GM12878 (cell line): ENCODE measurements at regions not wholly inside any gene's neighbourhood (a gene's known extent, or its start where the extent isn't known, plus 50 kb on each side); places are given as distances from the start of the nearest gene placed in this dataset.

ENCODE experiments used
- ATAC-seq: fragments of 200-7000 bp; cut with Tn5 transposase; 3 replicates; pipeline ENCODE4 v1.9.1; 2020; ENCODE audit warnings: mild to moderate bottlenecking, moderate library complexity
- BruUV-seq: library from RNA; stranded (reverse); fragments of 400-500 nt; replicated peaks from 2 replicates; lab custom pipeline; 2021; lab: Mats Ljungman, UMichigan
- CTCF ChIA-PET: fragments of 300-600 bp; sonication (Branson Sonifier 250); formaldehyde crosslinking; extraction: SDS; loops from one replicate; lab custom pipeline; 2021; ENCODE audit warnings: inconsistent platforms; lab: Yijun Ruan, JAX
- POLR2A ChIA-PET: fragments of 350-600 bp; formaldehyde crosslinking; extraction: SDS; loops from one replicate; lab custom pipeline; 2021; ENCODE audit warnings: inconsistent platforms; lab: Charles Lee
- RAD21 ChIA-PET: fragments of 300-600 bp; sonication (Branson Sonifier 250); formaldehyde crosslinking; loops from one replicate; lab custom pipeline; 2023; ENCODE audit warnings: antibody characterized with exemption; ENCODE audit not compliant: unreplicated experiment; lab: Charles Lee
- SMC1A ChIA-PET: fragments of 300-600 bp; sonication (Branson Sonifier 250); formaldehyde crosslinking; loops from one replicate; lab custom pipeline; 2023; ENCODE audit not compliant: unreplicated experiment, uncharacterized antibody; lab: Charles Lee
- DNase-seq: peaks from one replicate; pipeline ENCODE4 v3.0.0-alpha.2; 2011; ENCODE audit warnings: low read depth, low spot score
- FAIRE-seq: peaks from 3 replicates; lab custom pipeline; 2011; peaks lifted over from hg19 to GRCh38; lab: Jason Lieb, UNC
- H2AFZ ChIP-seq: 2 replicates; pipeline ENCODE4 v1.6.0; 2011; ENCODE audit warnings: low read depth, low read length, control low read depth; ENCODE audit not compliant: control insufficient read depth
- H3K27ac ChIP-seq: 2 replicates; pipeline ENCODE4 v1.5.1; 2011; ENCODE audit warnings: control low read depth; ENCODE audit not compliant: control insufficient read depth, insufficient read depth
- H3K27me3 ChIP-seq, 2 experiments: replicated peaks in 1 of 2; 2 replicates each; pipeline versions ENCODE4 v1.6.0 to v1.6.1; 2011; ENCODE audit warnings: low read length in 1 of 2; ENCODE audit not compliant: control insufficient read depth in 2 of 2, insufficient read depth in 2 of 2
- H3K36me3 ChIP-seq, 2 experiments: 2 replicates each; pipeline ENCODE4 v1.5.1; 2011; ENCODE audit warnings: low read length in 1 of 2; ENCODE audit not compliant: control insufficient read depth in 2 of 2, insufficient read depth in 2 of 2
- H3K4me1 ChIP-seq: 2 replicates; pipeline ENCODE4 v1.6.1; 2011; ENCODE audit warnings: mild to moderate bottlenecking, low read length, moderate library complexity, mixed read lengths; ENCODE audit not compliant: control insufficient read depth, insufficient read depth
- H3K4me2 ChIP-seq: 2 replicates; pipeline ENCODE4 v1.6.0; 2011; ENCODE audit warnings: control low read depth; ENCODE audit not compliant: control insufficient read depth, insufficient read depth
- H3K4me3 ChIP-seq: fragments of 200-600 bp; sonication (generic); 2 replicates; pipeline ENCODE4 v1.5.1; 2016
- H3K79me2 ChIP-seq: 2 replicates; pipeline ENCODE4 v1.6.0; 2011; ENCODE audit warnings: low read length; ENCODE audit not compliant: control insufficient read depth, insufficient read depth
- H3K9ac ChIP-seq: 2 replicates; pipeline ENCODE4 v1.8.0; 2011; ENCODE audit warnings: low read length, control low read depth, mixed read lengths; ENCODE audit not compliant: control insufficient read depth, insufficient read depth
- H3K9me3 ChIP-seq: replicated peaks from 3 replicates; pipeline ENCODE4 v1.5.1; 2011; ENCODE audit warnings: mild to moderate bottlenecking, low read length; ENCODE audit not compliant: control insufficient read depth, insufficient read depth
- H4K20me1 ChIP-seq: 2 replicates; pipeline ENCODE4 v1.6.0; 2011; ENCODE audit not compliant: control insufficient read depth, insufficient read depth
- FOXK2 ChIP-seq: fragments of 450-650 bp; IDR thresholded peaks from 2 replicates; pipeline ENCODE4 v1.6.1; 2017; ENCODE audit warnings: mild to moderate bottlenecking, moderate library complexity
- NFIC ChIP-seq: IDR thresholded peaks from 2 replicates; pipeline ENCODE4 v1.6.1; 2012; ENCODE audit warnings: low read depth, mild to moderate bottlenecking, inconsistent platforms, low read length, moderate library complexity
- RCOR1 ChIP-seq: conservative IDR thresholded peaks from 2 replicates; pipeline ENCODE4 v1.6.1; 2012; ENCODE audit warnings: low read depth, low read length, improper control_type of control experiment
- in situ Hi-C: fragments of 300-500 bp; cut with MboI; formaldehyde crosslinking; loops from 9 replicates; pipeline ENCODE4 v1.14.3; 2018; ENCODE audit warnings: mixed read lengths
- intact Hi-C: fragments of 100-400 bp; cut with micrococcal nuclease; formaldehyde crosslinking; loops from one replicate; pipeline ENCODE4 v1.14.2; 2022; ENCODE audit not compliant: unreplicated experiment
- TF ChIP-seq, protein P1 (sequence below): IDR thresholded peaks from 2 replicates; pipeline ENCODE4 v1.6.1; 2011; ENCODE audit warnings: low read depth, mild to moderate bottlenecking, low read length, moderate library complexity, borderline replicate concordance; ENCODE audit errors: extremely low read depth
- TF ChIP-seq, protein P2 (sequence below): fragments of 450-650 bp; IDR thresholded peaks from 2 replicates; pipeline ENCODE4 v1.6.1; 2017; ENCODE audit warnings: low read depth, mild to moderate bottlenecking, moderate library complexity

DNA sequence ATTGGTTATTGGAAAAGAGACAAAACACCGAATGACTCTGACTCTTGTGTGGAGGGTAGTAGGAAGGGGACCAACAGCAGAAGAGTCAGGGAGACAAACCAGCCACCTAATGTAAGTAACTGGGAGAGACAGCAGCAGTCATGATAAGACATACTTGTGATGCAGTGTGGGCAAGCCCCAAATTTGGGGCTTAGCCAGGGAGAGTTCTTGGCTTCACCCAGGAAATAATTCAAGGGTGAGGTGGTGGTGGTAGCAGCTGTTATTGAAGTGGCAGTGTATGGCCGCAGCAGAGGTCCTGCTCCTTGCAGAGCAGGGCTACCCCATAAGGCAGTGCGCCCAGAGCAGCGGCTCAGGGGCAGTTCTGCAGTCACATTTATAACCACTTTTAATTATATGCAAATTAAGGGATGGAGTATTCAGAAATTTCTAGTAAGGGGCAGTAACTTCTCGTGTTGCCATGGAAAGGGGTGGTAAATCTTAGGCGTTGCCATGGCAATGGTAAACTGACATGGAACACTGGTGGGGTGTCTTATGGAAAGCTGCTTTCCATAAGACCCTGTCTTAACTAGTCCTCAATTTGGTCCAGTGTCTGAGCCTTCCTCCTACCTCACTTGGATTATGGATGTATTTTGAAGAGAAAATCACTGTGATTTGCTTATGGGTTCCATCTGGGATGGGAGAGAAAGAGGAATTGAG lies 317.1 kb downstream of the PHKB start (continued):
- TF ChIP-seq, protein P1, sequence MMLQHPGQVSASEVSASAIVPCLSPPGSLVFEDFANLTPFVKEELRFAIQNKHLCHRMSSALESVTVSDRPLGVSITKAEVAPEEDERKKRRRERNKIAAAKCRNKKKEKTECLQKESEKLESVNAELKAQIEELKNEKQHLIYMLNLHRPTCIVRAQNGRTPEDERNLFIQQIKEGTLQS: no peak
- TF ChIP-seq RCOR1: no peak
- TF ChIP-seq, all 136 proteins: peak for 0

DNA sequence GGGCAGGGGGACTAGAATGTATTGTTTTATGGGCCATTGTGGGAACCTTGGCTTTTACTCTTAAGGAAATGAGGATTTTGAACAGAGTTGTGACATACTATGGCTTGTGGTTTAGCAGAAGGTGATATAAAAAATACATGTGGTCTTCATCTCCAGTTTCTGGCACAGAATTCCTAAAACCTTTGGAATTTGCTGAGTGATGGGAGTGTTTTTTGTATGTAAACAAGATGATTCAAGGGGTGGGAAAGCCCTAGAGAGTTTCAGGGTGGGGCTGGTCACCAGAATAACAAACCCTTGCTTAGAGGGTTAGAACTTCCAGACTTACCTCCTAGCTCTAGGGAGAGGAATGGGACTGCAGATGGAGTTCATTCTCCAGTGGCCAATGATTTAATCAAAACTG lies 316.1 kb downstream of the PHKB start:
- Histone ChIP-seq H3K4me1 (peaks cover 4% of the 10 kb centered on the region; the same call in 1 of the 2 replicates), H3K79me2 (no peaks in the 10 kb centered on the region), H4K20me1 (no peaks in the 10 kb centered on the region), H3K4me2 (no peak overlapping the region), H3K9me3 (no peaks in the 10 kb centered on the region), H2AFZ (no peak overlapping the region), H3K9ac (no peak overlapping the region), H3K36me3 (no peaks in the 10 kb centered on the region), H3K4me3 (no peak overlapping the region), H3K27ac (no peak overlapping the region), H3K27me3 (no peaks in the 10 kb centered on the region)
- ChIA-PET SMC1A (no interaction called here), CTCF (no interaction called here), POLR2A (no interaction called here), RAD21 (no interaction called here)
- TF ChIP-seq, protein P2, sequence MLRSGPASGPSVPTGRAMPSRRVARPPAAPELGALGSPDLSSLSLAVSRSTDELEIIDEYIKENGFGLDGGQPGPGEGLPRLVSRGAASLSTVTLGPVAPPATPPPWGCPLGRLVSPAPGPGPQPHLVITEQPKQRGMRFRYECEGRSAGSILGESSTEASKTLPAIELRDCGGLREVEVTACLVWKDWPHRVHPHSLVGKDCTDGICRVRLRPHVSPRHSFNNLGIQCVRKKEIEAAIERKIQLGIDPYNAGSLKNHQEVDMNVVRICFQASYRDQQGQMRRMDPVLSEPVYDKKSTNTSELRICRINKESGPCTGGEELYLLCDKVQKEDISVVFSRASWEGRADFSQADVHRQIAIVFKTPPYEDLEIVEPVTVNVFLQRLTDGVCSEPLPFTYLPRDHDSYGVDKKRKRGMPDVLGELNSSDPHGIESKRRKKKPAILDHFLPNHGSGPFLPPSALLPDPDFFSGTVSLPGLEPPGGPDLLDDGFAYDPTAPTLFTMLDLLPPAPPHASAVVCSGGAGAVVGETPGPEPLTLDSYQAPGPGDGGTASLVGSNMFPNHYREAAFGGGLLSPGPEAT: no peak
- TF ChIP-seq NFIC: no peak
- TF ChIP-seq FOXK2: no peak
- intact Hi-C loops: no loop called here
- FAIRE-seq: no peak
- DNase-seq: no peak
- in situ Hi-C loops: no loop called here
- BruUV-seq: no TSS peak
- ATAC-seq: no peak
